IMR-90 (cell line): ENCODE measurements at regions not wholly inside any gene's neighbourhood (a gene's known extent, or its start where the extent isn't known, plus 50 kb on each side); places are given as distances from the start of the nearest gene placed in this dataset.

Experiments
- ATAC-seq: fragments of 200-7000 bp; cut with Tn5 transposase; 2 replicates; pipeline ENCODE4 v1.9.1; 2020; ENCODE audit warnings: low read depth, mild to moderate bottlenecking, moderate library complexity
- BruUV-seq: library from RNA; stranded (reverse); fragments of 400-500 nt; replicated peaks from 2 replicates; lab custom pipeline; 2021; lab: Mats Ljungman, UMichigan
- CTCF ChIA-PET: fragments of 300-600 bp; formaldehyde crosslinking; extraction: SDS; loops from one replicate; lab custom pipeline; 2021; ENCODE audit warnings: antibody characterized with exemption; lab: Yijun Ruan, JAX
- POLR2A ChIA-PET: fragments of 300-600 bp; sonication (Branson Sonifier 250); formaldehyde crosslinking; loops from one replicate; lab custom pipeline; 2022; ENCODE audit warnings: antibody characterized with exemption; ENCODE audit not compliant: unreplicated experiment; lab: Charles Lee
- DNase-seq: peaks from one replicate; pipeline ENCODE4 v3.0.0; 2013
- H2AFZ ChIP-seq: replicated peaks from 2 replicates; pipeline ENCODE3; 2013; ENCODE audit warnings: low read length, mild to moderate bottlenecking; ENCODE audit not compliant: poor library complexity
- H2AK5ac ChIP-seq: 2 replicates; pipeline ENCODE4 v1.6.1; 2013; ENCODE audit warnings: low read depth, low read length, inconsistent platforms
- H2AK9ac ChIP-seq: replicated peaks from 2 replicates; pipeline ENCODE3; 2013; ENCODE audit warnings: mild to moderate bottlenecking, low read depth, low read length, moderate library complexity; ENCODE audit not compliant: poor library complexity
- H2BK120ac ChIP-seq: 2 replicates; pipeline ENCODE4 v1.6.1; 2013; ENCODE audit warnings: low read depth, low read length, inconsistent platforms
- H2BK15ac ChIP-seq: 3 replicates; pipeline ENCODE4 v1.6.1; 2013; ENCODE audit warnings: low read depth, low read length, inconsistent platforms
- H2BK20ac ChIP-seq: 2 replicates; pipeline ENCODE4 v1.6.1; 2013; ENCODE audit warnings: low read depth, mild to moderate bottlenecking, inconsistent platforms, low read length, moderate library complexity
- H2BK5ac ChIP-seq: 2 replicates; pipeline ENCODE4 v1.6.1; 2013; ENCODE audit warnings: mild to moderate bottlenecking, low read depth, low read length, inconsistent platforms; ENCODE audit not compliant: poor library complexity, severe bottlenecking
- H3K14ac ChIP-seq: replicated peaks from 2 replicates; pipeline ENCODE4 v1.6.1; 2013; ENCODE audit warnings: low read depth, low read length, inconsistent platforms
- H3K18ac ChIP-seq: 2 replicates; pipeline ENCODE4 v1.6.1; 2013; ENCODE audit warnings: low read depth, low read length, control low read depth
- H3K23ac ChIP-seq: 2 replicates; pipeline ENCODE4 v1.6.1; 2013; ENCODE audit warnings: low read depth, low read length, inconsistent platforms
- H3K27ac ChIP-seq: 2 replicates; pipeline ENCODE4 v1.5.1; 2013; ENCODE audit warnings: mild to moderate bottlenecking, control low read depth, low read length; ENCODE audit not compliant: insufficient read depth
- H3K27me3 ChIP-seq: 2 replicates; pipeline ENCODE4 v1.6.1; 2013; ENCODE audit warnings: low read length; ENCODE audit not compliant: control insufficient read depth, insufficient read depth
- H3K36me3 ChIP-seq: 2 replicates; pipeline ENCODE4 v1.6.1; 2013; ENCODE audit warnings: low read length, mixed read lengths; ENCODE audit not compliant: control insufficient read depth, insufficient read depth
- H3K4ac ChIP-seq: 2 replicates; pipeline ENCODE4 v1.6.1; 2013; ENCODE audit warnings: low read depth, low read length, inconsistent platforms
- H3K4me1 ChIP-seq: 2 replicates; pipeline ENCODE4 v1.6.1; 2013; ENCODE audit warnings: low read length, mixed read lengths; ENCODE audit not compliant: control insufficient read depth, insufficient read depth
- H3K4me2 ChIP-seq: 2 replicates; pipeline ENCODE4 v1.6.1; 2013; ENCODE audit warnings: low read depth, mild to moderate bottlenecking, control low read depth, low read length, moderate library complexity
- H3K4me3 ChIP-seq: 2 replicates; pipeline ENCODE4 v1.5.1; 2013; ENCODE audit warnings: low read depth, mild to moderate bottlenecking, control low read depth, low read length, moderate library complexity; ENCODE audit not compliant: insufficient read depth
- H3K56ac ChIP-seq: 2 replicates; pipeline ENCODE4 v1.6.1; 2013; ENCODE audit warnings: low read length, inconsistent platforms; ENCODE audit not compliant: insufficient read depth; ENCODE audit errors: extremely low read depth
- H3K79me1 ChIP-seq, 2 experiments: 2 replicates each; pipeline ENCODE4 v1.6.1; 2013; ENCODE audit warnings: low read length in 2 of 2, inconsistent platforms in 1 of 2, low read depth in 1 of 2
- H3K9ac ChIP-seq: 2 replicates; pipeline ENCODE4 v1.6.1; 2013; ENCODE audit warnings: low read depth, low read length, control low read depth
- H3K9me1 ChIP-seq: 2 replicates; pipeline ENCODE4 v1.6.1; 2013; ENCODE audit warnings: low read length, inconsistent platforms; ENCODE audit not compliant: insufficient read depth
- H3K9me3 ChIP-seq: 2 replicates; pipeline ENCODE4 v1.6.1; 2013; ENCODE audit warnings: low read length; ENCODE audit not compliant: control insufficient read depth, insufficient read depth
- H4K20me1 ChIP-seq: 2 replicates; pipeline ENCODE4 v1.6.1; 2013; ENCODE audit warnings: low read length, inconsistent platforms; ENCODE audit not compliant: insufficient read depth
- H4K5ac ChIP-seq: 2 replicates; pipeline ENCODE4 v1.6.1; 2013; ENCODE audit warnings: mild to moderate bottlenecking, low read depth, low read length, control low read depth
- H4K8ac ChIP-seq, 2 experiments: 2 replicates each; pipeline ENCODE4 v1.6.1; 2013; ENCODE audit warnings: low read depth in 2 of 2, low read length in 2 of 2, control low read depth in 1 of 2, inconsistent platforms in 1 of 2
- H4K91ac ChIP-seq: 2 replicates; pipeline ENCODE4 v1.6.1; 2013; ENCODE audit warnings: low read depth, low read length, inconsistent platforms; ENCODE audit not compliant: insufficient read depth
- CHD1 ChIP-seq: IDR thresholded peaks from 2 replicates; pipeline ENCODE4 v1.6.1; 2012; ENCODE audit warnings: low read depth, low read length, improper control_type of control experiment
- FOS ChIP-seq: fragments of 150-350 bp; IDR thresholded peaks from 2 replicates; pipeline ENCODE4 v1.6.1; 2016; ENCODE audit warnings: low read depth, low read length
- MXI1 ChIP-seq: IDR thresholded peaks from 2 replicates; pipeline ENCODE4 v1.6.1; 2012; ENCODE audit warnings: low read depth, mild to moderate bottlenecking, low read length, moderate library complexity, borderline replicate concordance
- RFX5 ChIP-seq: IDR thresholded peaks from 2 replicates; pipeline ENCODE4 v1.8.0; 2012; ENCODE audit warnings: low read depth, mild to moderate bottlenecking, low read length, moderate library complexity
- SMC3 ChIP-seq: fragments of 150-350 bp; IDR thresholded peaks from 2 replicates; pipeline ENCODE4 v1.6.1; 2016; ENCODE audit warnings: low read depth, mild to moderate bottlenecking, antibody characterized with exemption, low read length, moderate library complexity
- WGBS, 2 experiments: methylation state at CpG; one replicate each; pipeline versions ENCODE4 v1.1.5 to v1.1.7; 2013; ENCODE audit warnings: missing lambda C conversion rate in 2 of 2; ENCODE audit not compliant: insufficient read length in 1 of 2; ENCODE audit errors: extremely low coverage in 2 of 2; 5-methylcytosine and 5-hydroxymethylcytosine counted together
- dilution Hi-C: fragments of 300-500 bp; cut with HindIII; formaldehyde crosslinking; loops from one replicate; pipeline ENCODE4 v1.14.3; 2018; ENCODE audit warnings: low sequenced_read_pairs; ENCODE audit not compliant: unreplicated experiment
- in situ Hi-C: fragments of 300-500 bp; cut with MboI; formaldehyde crosslinking; loops from 3 replicates; pipeline ENCODE4 v1.14.3; 2019; ENCODE audit warnings: low sequenced_read_pairs, inconsistent platforms, mixed read lengths
- intact Hi-C: fragments of 100-400 bp; cut with micrococcal nuclease; formaldehyde crosslinking; loops from 2 replicates; pipeline ENCODE4 v1.10.0; 2022

DNA sequence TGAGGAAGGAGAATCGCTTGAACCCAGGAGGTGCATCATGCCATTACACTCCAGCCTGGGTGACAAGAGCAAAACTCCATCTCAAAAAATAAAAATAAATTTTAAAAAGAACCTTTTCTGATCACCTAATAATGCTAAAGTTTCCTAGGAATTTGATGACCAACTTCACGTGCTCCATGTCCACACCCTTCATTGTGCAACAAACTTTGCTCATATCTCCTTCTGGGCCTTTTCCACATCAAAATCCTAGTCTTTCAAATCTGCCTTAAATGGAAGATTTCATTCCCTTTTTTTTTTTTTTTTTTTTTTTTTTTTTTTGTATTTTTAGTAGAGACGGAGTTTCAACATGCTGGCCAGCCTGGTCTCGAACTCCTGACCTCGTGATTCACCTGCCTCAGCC lies 112.5 kb upstream of the LOC128125822 start:
- CTCF ChIA-PET = interaction anchor here (0.6 kb wide), 1 partner anchor 43 kb away, joined by 4 read pairs; no protein-coding TSS in a partner anchor
- TF ChIP-seq CHD1 = no peak
- no peak for TF ChIP-seq FOS
- no peak for TF ChIP-seq MXI1
- TF ChIP-seq SMC3 = no peak
- TF ChIP-seq RFX5 = no peak
- POLR2A ChIA-PET = no interaction called here

More for the DNA sequence above, 112.5 kb upstream of the LOC128125822 start:
- no peak overlapping the region for H2AK5ac ChIP-seq
- H3K4me3 ChIP-seq = no peak overlapping the region
- H3K14ac ChIP-seq = no peak overlapping the region
- WGBS, 2 experiments = 60% methylated on average over 1 of the region's 5 CpGs; no CpG with 5 or more reads in 1 of the 2 experiments
- no peak overlapping the region for H3K9ac ChIP-seq
- H3K18ac ChIP-seq = no peak overlapping the region
- intact Hi-C loops (loop anchor here (10.0 kb wide), 1 partner anchor 115 kb away; the partner anchor contains the start of genes LOC128125822 and PTP4A1), in situ Hi-C loops (no loop called here), dilution Hi-C loops (no loop called here)
- H3K4ac ChIP-seq = no peak overlapping the region
- H2AFZ ChIP-seq = no peak overlapping the region
- H2BK5ac ChIP-seq = no peak overlapping the region
- no peak overlapping the region for H2AK9ac ChIP-seq
- no peaks in the 10 kb centered on the region for H3K36me3 ChIP-seq
- no peak for DNase-seq
- no peak overlapping the region for H4K91ac ChIP-seq
- BruUV-seq = no TSS peak
- no peak overlapping the region for H2BK15ac ChIP-seq
- H3K9me1 ChIP-seq = no peaks in the 10 kb centered on the region
- H3K27me3 ChIP-seq = no peaks in the 10 kb centered on the region
- no peaks in the 10 kb centered on the region for H3K4me1 ChIP-seq
- ATAC-seq = no peak
- no peaks in the 10 kb centered on the region for H3K9me3 ChIP-seq
- H4K5ac ChIP-seq = no peak overlapping the region
- no peaks in the 10 kb centered on the region for H3K79me1 ChIP-seq
- no peak overlapping the region for H4K8ac ChIP-seq
- no peak overlapping the region for H3K27ac ChIP-seq
- no peak overlapping the region for H3K56ac ChIP-seq
- no peaks in the 10 kb centered on the region for H4K20me1 ChIP-seq
- H2BK120ac ChIP-seq = no peak overlapping the region
- H2BK20ac ChIP-seq = no peak overlapping the region
- no peak overlapping the region for H3K23ac ChIP-seq
- no peak overlapping the region for H3K4me2 ChIP-seq
